GM23338 (cell line): ENCODE measurements at regions not wholly inside any gene's neighbourhood (a gene's known extent, or its start where the extent isn't known, plus 50 kb on each side); places are given as distances from the start of the nearest gene placed in this dataset.

Experiments
- ATAC-seq: fragments of 200-7000 bp; cut with Tn5 transposase; 3 replicates; pipeline ENCODE4 v1.9.1; 2020
- DNase-seq: peaks from one replicate; pipeline ENCODE4 v3.0.0-alpha.2; 2015; ENCODE audit warnings: low spot score
- H2AFZ ChIP-seq: fragments of 200-600 bp; sonication (generic); 2 replicates; pipeline ENCODE4 v1.8.0; 2016; ENCODE audit warnings: antibody characterized with exemption, mild to moderate bottlenecking, moderate library complexity
- H3F3A ChIP-seq: fragments of 200-600 bp; sonication (generic); replicated peaks from 2 replicates; pipeline ENCODE4 v1.8.0; 2017; ENCODE audit warnings: antibody characterized with exemption, mixed run types, low read depth
- H3K27ac ChIP-seq: fragments of 200-600 bp; sonication (generic); 2 replicates; pipeline ENCODE4 v1.6.1; 2016; ENCODE audit warnings: low read depth
- H3K27me3 ChIP-seq: fragments of 200-600 bp; sonication (generic); 2 replicates; pipeline ENCODE4 v1.8.0; 2016; ENCODE audit warnings: mild to moderate bottlenecking, mixed run types, moderate library complexity; ENCODE audit not compliant: insufficient read depth
- H3K36me3 ChIP-seq: fragments of 200-600 bp; sonication (generic); 2 replicates; pipeline ENCODE4 v1.8.0; 2016; ENCODE audit warnings: mild to moderate bottlenecking; ENCODE audit not compliant: insufficient read depth
- H3K4me1 ChIP-seq: fragments of 200-600 bp; sonication (generic); 2 replicates; pipeline ENCODE4 v1.8.0; 2016; ENCODE audit warnings: mild to moderate bottlenecking, moderate library complexity; ENCODE audit not compliant: insufficient read depth
- H3K4me2 ChIP-seq: fragments of 200-600 bp; sonication (generic); 2 replicates; pipeline ENCODE4 v1.7.1; 2017; ENCODE audit warnings: mixed run types
- H3K4me3 ChIP-seq: fragments of 200-600 bp; sonication (generic); 2 replicates; pipeline ENCODE4 v1.6.1; 2016; ENCODE audit warnings: mixed run types
- H3K79me2 ChIP-seq: fragments of 200-600 bp; sonication (generic); replicated peaks from 2 replicates; pipeline ENCODE4 v1.8.0; 2017; ENCODE audit warnings: mild to moderate bottlenecking; ENCODE audit not compliant: insufficient read depth
- H3K9me2 ChIP-seq: fragments of 200-600 bp; sonication (generic); 2 replicates; pipeline ENCODE4 v1.8.0; 2017; ENCODE audit not compliant: insufficient read depth
- H4K20me1 ChIP-seq: fragments of 200-600 bp; sonication (generic); replicated peaks from 2 replicates; pipeline ENCODE4 v1.8.0; 2017; ENCODE audit warnings: mild to moderate bottlenecking; ENCODE audit not compliant: insufficient read depth
- H3K27ac Mint-ChIP-seq: 2 replicates; pipeline ENCODE4 v1.8.0; 2020; ENCODE audit warnings: inconsistent platforms, mild to moderate bottlenecking, moderate library complexity, mixed read lengths
- H3K27me3 Mint-ChIP-seq: 3 replicates; pipeline ENCODE4 v1.8.0; 2022; ENCODE audit warnings: low read depth, mild to moderate bottlenecking, moderate library complexity, mixed read lengths, inconsistent platforms; ENCODE audit not compliant: insufficient read depth, poor library complexity
- H3K36me3 Mint-ChIP-seq: 3 replicates; pipeline ENCODE4 v1.8.0; 2021; ENCODE audit warnings: low read depth, mild to moderate bottlenecking, inconsistent platforms, moderate library complexity, mixed read lengths
- H3K4me1 Mint-ChIP-seq: 3 replicates; pipeline ENCODE4 v1.8.0; 2020; ENCODE audit warnings: mild to moderate bottlenecking, inconsistent platforms, mixed read lengths
- H3K4me3 Mint-ChIP-seq: 3 replicates; pipeline ENCODE4 v1.8.0; 2021; ENCODE audit warnings: moderate library complexity, mild to moderate bottlenecking, inconsistent platforms, mixed read lengths
- H3K9me3 Mint-ChIP-seq: 3 replicates; pipeline ENCODE4 v1.8.0; 2020; ENCODE audit warnings: moderate library complexity, mild to moderate bottlenecking, inconsistent platforms, mixed read lengths
- CREB1 ChIP-seq: fragments of 250-450 bp; sonication (Bioruptor Pico); IDR thresholded peaks from 2 replicates; pipeline ENCODE4 v1.5.0; 2020; ENCODE audit warnings: low read depth, mild to moderate bottlenecking, moderate library complexity
- CTCF ChIP-seq, 2 experiments: fragments of 200-600 bp in 1 of 2; sonication (generic) in 1 of 2; conservative IDR thresholded peaks; 2 replicates each; pipeline versions ENCODE4 v1.5.1 to v1.6.1; 2016 to 2017; ENCODE audit warnings: antibody characterized with exemption in 2 of 2, low read depth in 2 of 2, mild to moderate bottlenecking in 2 of 2, moderate library complexity in 1 of 2
- EZH2phosphoT487 ChIP-seq: fragments of 200-600 bp; sonication (generic); IDR thresholded peaks from one replicate; pipeline ENCODE4 v1.8.1; 2018; ENCODE audit warnings: antibody characterized with exemption; ENCODE audit not compliant: unreplicated experiment
- JUNB ChIP-seq: IDR thresholded peaks from one replicate; pipeline ENCODE4 v1.6.1; 2016; ENCODE audit warnings: antibody characterized with exemption; ENCODE audit not compliant: unreplicated experiment
- NANOG ChIP-seq: IDR thresholded peaks from 2 replicates; pipeline ENCODE4 v1.6.1; 2016; ENCODE audit warnings: antibody characterized with exemption, borderline replicate concordance
- POLR2AphosphoS5 ChIP-seq: IDR thresholded peaks from 2 replicates; pipeline ENCODE4 v1.6.1; 2016; ENCODE audit warnings: antibody characterized with exemption, low read depth
- REST ChIP-seq: IDR thresholded peaks from one replicate; pipeline ENCODE4 v1.6.1; 2018; ENCODE audit warnings: antibody characterized with exemption; ENCODE audit not compliant: unreplicated experiment
- STAT1 ChIP-seq: IDR thresholded peaks from one replicate; pipeline ENCODE4 v1.6.1; 2016; ENCODE audit warnings: antibody characterized with exemption; ENCODE audit not compliant: unreplicated experiment
- ZNF114 ChIP-seq: fragments of 250-450 bp; sonication (Bioruptor Pico); IDR thresholded peaks from 2 replicates; pipeline ENCODE4 v1.5.0; 2020; ENCODE audit warnings: mild to moderate bottlenecking, moderate library complexity
- ZNF331 ChIP-seq: fragments of 250-450 bp; sonication (Bioruptor Pico); IDR thresholded peaks from 2 replicates; pipeline ENCODE4 v1.5.0; 2020; ENCODE audit warnings: low read depth, mild to moderate bottlenecking, moderate library complexity

GRCh38 chr22:44625981-44626687 is 75.9 kb upstream of the PRR5 start:
- Histone ChIP-seq H3K4me2 (peak overlapping the region; percentile 58; the same call in 1 of the 2 replicates), H3K79me2 (no peaks in the 10 kb centered on the region), H3K9me2 (no peaks in the 10 kb centered on the region), H3K4me1 (no peaks in the 10 kb centered on the region), H3K4me3 (0 out of 2 replicates have a peak overlapping the region, but pooled peaks have one; percentile 34), H2AFZ (no peak overlapping the region), H4K20me1 (no peaks in the 10 kb centered on the region), H3K27ac (no peak overlapping the region), H3K36me3 (no peaks in the 10 kb centered on the region), H3K27me3 (peaks cover 55% of the 10 kb centered on the region), H3F3A (no peaks in the 10 kb centered on the region)
- DNase-seq, result peak; percentile 78
- Mint-ChIP-seq H3K27me3 (peaks cover 62% of the 10 kb centered on the region), H3K27ac (no peak overlapping the region), H3K36me3 (no peaks in the 10 kb centered on the region; the same call in 2 of the 3 replicates), H3K9me3 (peaks cover under 1% of the 10 kb centered on the region; the same call in 1 of the 3 replicates), H3K4me3 (no peak overlapping the region), H3K4me1 (no peaks in the 10 kb centered on the region; the same call in 1 of the 3 replicates)
- no peak for TF ChIP-seq NANOG
- TF ChIP-seq REST, result no peak
- TF ChIP-seq CREB1 (CRISPR knock-in tag), result peak; percentile 18; the same call in 1 of the 2 replicates
- TF ChIP-seq EZH2phosphoT487, result no peak
- TF ChIP-seq CTCF (conservative IDR thresholded peaks at IDR 0.05; ENCODE audit: low read depth in 2 of 2), result peak; percentile 94 to 100
- peak; percentile 38; the same call in 1 of the 2 replicates for TF ChIP-seq POLR2AphosphoS5
- no peak for TF ChIP-seq ZNF114 (CRISPR knock-in tag)
- no peak for TF ChIP-seq ZNF331 (CRISPR knock-in tag)
- ATAC-seq, result peak; percentile 66

GRCh38 chr22:44625421-44625760 is 76.6 kb upstream of the PRR5 start:
- no peak overlapping the region for H3K4me2 ChIP-seq
- no peaks in the 10 kb centered on the region for H4K20me1 ChIP-seq
- Mint-ChIP-seq H3K27me3 (peaks cover 55% of the 10 kb centered on the region), H3K4me1 (no peaks in the 10 kb centered on the region; the same call in 1 of the 3 replicates), H3K36me3 (no peaks in the 10 kb centered on the region; the same call in 2 of the 3 replicates), H3K27ac (no peak overlapping the region), H3K9me3 (no peaks in the 10 kb centered on the region), H3K4me3 (no peak overlapping the region)
- ATAC-seq (no peak), DNase-seq (no peak)
- no peaks in the 10 kb centered on the region for H3K79me2 ChIP-seq
- no peaks in the 10 kb centered on the region for H3K9me2 ChIP-seq
- no peak overlapping the region for H3K4me3 ChIP-seq
- no peaks in the 10 kb centered on the region for H3K4me1 ChIP-seq
- no peak overlapping the region for H2AFZ ChIP-seq
- peaks cover 53% of the 10 kb centered on the region for H3K27me3 ChIP-seq
- no peak overlapping the region for H3K27ac ChIP-seq
- H3K36me3 ChIP-seq, result no peaks in the 10 kb centered on the region
- no peaks in the 10 kb centered on the region for H3F3A ChIP-seq
- TF ChIP-seq ZNF331 (CRISPR knock-in tag) (no peak), POLR2AphosphoS5 (no peak), STAT1 (no peak), CREB1 (CRISPR knock-in tag) (no peak), JUNB (no peak)
